Thyroid gland (tissue), 4 donors: ENCODE measurements at regions not wholly inside any gene's neighbourhood (a gene's known extent, or its start where the extent isn't known, plus 50 kb on each side); places are given as distances from the start of the nearest gene placed in this dataset.

Experiments used
- DNase-seq, 2 donors: peaks; one replicate each; pipeline ENCODE4 v3.0.0-alpha.2; 2019
- H3K27ac ChIP-seq, 3 donors: fragments of 200-600 bp; sonication (generic); 1 replicate in 2 of 3; 2 replicates in 1 of 3; pipeline ENCODE4 v1.5.1; 2016 to 2019; ENCODE audit warnings: mild to moderate bottlenecking in 1 of 3, moderate library complexity in 1 of 3
- H3K27me3 ChIP-seq: fragments of 200-600 bp; sonication (generic); one replicate; pipeline ENCODE4 v1.5.1; 2019
- H3K36me3 ChIP-seq, 2 donors: fragments of 200-600 bp; sonication (generic); one replicate each; pipeline ENCODE4 v1.5.1; 2016 to 2019
- H3K4me1 ChIP-seq, 2 donors: fragments of 200-600 bp; sonication (generic); one replicate each; pipeline ENCODE4 v1.5.1; 2017 to 2019
- H3K4me3 ChIP-seq, 3 donors: fragments of 200-600 bp; sonication (generic); replicated peaks in 1 of 3; 1 replicate in 2 of 3; 2 replicates in 1 of 3; pipeline ENCODE4 v1.5.1; 2016; ENCODE audit warnings: mild to moderate bottlenecking in 1 of 3
- H3K9me3 ChIP-seq: fragments of 200-600 bp; sonication (generic); one replicate; pipeline ENCODE4 v1.5.1; 2017
- POLR2A ChIP-seq, 2 donors: fragments of 450-650 bp; IDR thresholded peaks; one replicate each; pipeline ENCODE4 v1.6.1; 2017; ENCODE audit warnings: antibody characterized with exemption in 2 of 2, mild to moderate bottlenecking in 2 of 2, moderate library complexity in 1 of 2
- WGBS, 2 donors: methylation state at CpG; one replicate each; pipeline ENCODE4 v1.1.5; 2017; 5-methylcytosine and 5-hydroxymethylcytosine counted together
- intact Hi-C: fragments of 100-400 bp; cut with DNase I; formaldehyde crosslinking; loops from one replicate; pipeline ENCODE4 v1.15.1; 2023
- TF ChIP-seq, protein P1 (sequence below), 6 experiments: fragments of 200-600 bp in 3 of 6; fragments of 450-650 bp in 3 of 6; sonication (generic) in 3 of 6; IDR thresholded peaks; one replicate each; pipeline ENCODE4 v1.5.1; 2016 to 2019; ENCODE audit warnings: antibody characterized with exemption in 6 of 6, mild to moderate bottlenecking in 2 of 6, inconsistent platforms in 1 of 6, moderate library complexity in 1 of 6

- 76 to 80% methylated on average over 10 of the region's 10 CpGs for WGBS, 2 donors
- H3K4me3 ChIP-seq, result no peak overlapping the region
- H3K27me3 ChIP-seq, result no peaks in the 10 kb centered on the region
- DNase-seq, result no peak
- H3K36me3 ChIP-seq, result no peaks in the 10 kb centered on the region
- intact Hi-C loops, result no loop called here
- peaks cover 5 to 6% of the 10 kb centered on the region in 2 donors for H3K4me1 ChIP-seq
- no peaks in the 10 kb centered on the region for H3K9me3 ChIP-seq
- TF ChIP-seq POLR2A (IDR thresholded peaks at IDR 0.05), result no peak
- TF ChIP-seq, protein P1, sequence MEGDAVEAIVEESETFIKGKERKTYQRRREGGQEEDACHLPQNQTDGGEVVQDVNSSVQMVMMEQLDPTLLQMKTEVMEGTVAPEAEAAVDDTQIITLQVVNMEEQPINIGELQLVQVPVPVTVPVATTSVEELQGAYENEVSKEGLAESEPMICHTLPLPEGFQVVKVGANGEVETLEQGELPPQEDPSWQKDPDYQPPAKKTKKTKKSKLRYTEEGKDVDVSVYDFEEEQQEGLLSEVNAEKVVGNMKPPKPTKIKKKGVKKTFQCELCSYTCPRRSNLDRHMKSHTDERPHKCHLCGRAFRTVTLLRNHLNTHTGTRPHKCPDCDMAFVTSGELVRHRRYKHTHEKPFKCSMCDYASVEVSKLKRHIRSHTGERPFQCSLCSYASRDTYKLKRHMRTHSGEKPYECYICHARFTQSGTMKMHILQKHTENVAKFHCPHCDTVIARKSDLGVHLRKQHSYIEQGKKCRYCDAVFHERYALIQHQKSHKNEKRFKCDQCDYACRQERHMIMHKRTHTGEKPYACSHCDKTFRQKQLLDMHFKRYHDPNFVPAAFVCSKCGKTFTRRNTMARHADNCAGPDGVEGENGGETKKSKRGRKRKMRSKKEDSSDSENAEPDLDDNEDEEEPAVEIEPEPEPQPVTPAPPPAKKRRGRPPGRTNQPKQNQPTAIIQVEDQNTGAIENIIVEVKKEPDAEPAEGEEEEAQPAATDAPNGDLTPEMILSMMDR (IDR thresholded peaks at IDR 0.05), result no peak
- H3K27ac ChIP-seq, result no peak overlapping the region
Observed at GRCh38 chr9:135265931-135266330, 178.5 kb downstream of the OLFM1 start.

DNA sequence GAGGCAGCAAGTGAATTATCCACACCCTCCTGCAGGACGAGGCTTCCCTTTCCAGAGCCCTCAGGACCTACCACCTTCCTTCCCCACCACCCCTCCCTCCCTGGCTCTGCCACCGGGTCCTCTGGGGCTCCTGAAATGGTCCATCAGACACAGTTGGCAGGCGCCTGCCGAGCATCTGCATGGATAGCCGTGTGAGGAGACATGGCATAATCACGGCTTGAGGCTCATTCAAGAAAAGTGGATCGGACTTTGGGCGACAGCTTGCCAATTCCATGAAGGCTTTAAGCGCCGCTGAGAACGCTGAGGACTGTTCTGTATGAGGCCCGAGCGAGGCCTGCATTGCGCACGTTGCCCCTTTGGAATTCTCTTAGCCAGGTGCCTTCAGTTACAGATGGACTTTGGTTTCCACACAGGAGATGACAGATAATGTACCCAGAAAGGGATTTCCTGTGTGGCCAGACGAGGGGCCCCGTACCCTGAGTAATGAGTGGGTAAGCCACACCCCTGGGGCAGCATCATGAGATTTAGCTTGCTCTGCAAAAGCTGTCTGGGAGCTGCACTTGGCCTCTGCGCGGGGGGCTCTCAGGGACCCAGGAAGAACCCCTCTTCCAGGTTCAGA, 179.8 kb downstream of the OLFM1 start:
- 79 to 81% methylated on average over 18 of the region's 19 CpGs for WGBS, 2 donors
- Histone ChIP-seq H3K4me3 (no peak overlapping the region), H3K4me1 (peaks cover 5 to 6% of the 10 kb centered on the region in 2 donors), H3K27ac (no peak overlapping the region), H3K36me3 (no peaks in the 10 kb centered on the region), H3K9me3 (no peaks in the 10 kb centered on the region), H3K27me3 (no peaks in the 10 kb centered on the region)
- TF ChIP-seq, protein P1 (IDR thresholded peaks at IDR 0.05), result no peak
- no peak for TF ChIP-seq POLR2A (IDR thresholded peaks at IDR 0.05)
- intact Hi-C loops, result no loop called here
- DNase-seq, result no peak

GRCh38 chr9:135268031-135268430, 180.6 kb downstream of the OLFM1 start:
- no peak for TF ChIP-seq POLR2A (IDR thresholded peaks at IDR 0.05)
- TF ChIP-seq, protein P1 (IDR thresholded peaks at IDR 0.05), result no peak
- Histone ChIP-seq H3K27ac (no peak overlapping the region), H3K27me3 (no peaks in the 10 kb centered on the region), H3K36me3 (no peaks in the 10 kb centered on the region), H3K4me3 (no peak overlapping the region), H3K4me1 (peaks cover 5 to 6% of the 10 kb centered on the region in 2 donors), H3K9me3 (no peaks in the 10 kb centered on the region)
- no peak for DNase-seq
- WGBS, 2 donors, result 75 to 81% methylated on average over 10 to 12 of the region's 12 CpGs
- intact Hi-C loops, result no loop called here

- H3K4me1 ChIP-seq, result peaks cover 5 to 6% of the 10 kb centered on the region in 2 donors
- 64 to 82% methylated on average over 3 to 6 of the region's 6 CpGs for WGBS, 2 donors
- H3K4me3 ChIP-seq, result no peak overlapping the region
- intact Hi-C loops, result no loop called here
- peak overlapping the region in 1 of 3 donors; percentile 24 for H3K27ac ChIP-seq
- DNase-seq, result peak; percentile 64 to 79
- TF ChIP-seq, protein P1 (IDR thresholded peaks at IDR 0.05), result no peak
- TF ChIP-seq POLR2A (IDR thresholded peaks at IDR 0.05), result no peak
- no peaks in the 10 kb centered on the region for H3K9me3 ChIP-seq
- H3K36me3 ChIP-seq, result no peaks in the 10 kb centered on the region
- no peaks in the 10 kb centered on the region for H3K27me3 ChIP-seq
Observed at GRCh38 chr9:135268981-135269380, 181.5 kb downstream of the OLFM1 start.

- H3K9me3 ChIP-seq, result no peaks in the 10 kb centered on the region
- H3K27me3 ChIP-seq, result no peaks in the 10 kb centered on the region
- no peak for DNase-seq
- WGBS, 2 donors, result 87 to 90% methylated on average over 20 of the region's 20 CpGs
- no peak overlapping the region for H3K27ac ChIP-seq
- H3K36me3 ChIP-seq, result no peaks in the 10 kb centered on the region
- no peak overlapping the region for H3K4me3 ChIP-seq
- intact Hi-C loops, result no loop called here
- peaks cover 6 to 8% of the 10 kb centered on the region in 2 donors for H3K4me1 ChIP-seq
- TF ChIP-seq POLR2A (IDR thresholded peaks at IDR 0.05), result no peak
- TF ChIP-seq, protein P1 (IDR thresholded peaks at IDR 0.05), result no peak
Observed at GRCh38 chr9:135269912-135270830, 182.7 kb downstream of the OLFM1 start.
